ENCODE measurements at regions not wholly inside any gene's neighbourhood (a gene's known extent, or its start where the extent isn't known, plus 50 kb on each side); places are given as distances from the start of the nearest gene placed in this dataset.

DNA sequence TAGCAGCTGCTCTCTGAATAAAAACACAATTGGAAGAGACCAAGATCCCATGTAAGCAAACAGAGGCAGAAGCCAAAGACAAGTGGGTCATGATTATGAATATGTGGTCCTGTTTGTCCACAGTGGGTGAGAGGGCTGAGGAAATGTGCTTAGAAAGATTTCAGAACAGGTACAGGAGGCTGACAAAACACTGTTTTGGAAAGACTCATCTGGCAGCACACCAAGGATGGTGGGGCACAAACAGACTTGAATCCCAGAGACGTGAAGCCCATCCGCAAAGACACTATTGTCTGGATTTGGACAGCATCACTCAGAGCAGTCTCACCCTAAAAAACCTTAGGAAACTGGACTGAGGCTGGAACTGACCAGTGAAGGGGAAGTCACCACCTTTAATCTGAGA is 85.0 kb downstream of the ADRB2 start:
- no peak overlapping the region for H3K4me3 ChIP-seq (ENCODE audit: control extremely low read depth in 1 of 5, extremely low read depth in 1 of 5, insufficient read depth in 1 of 5, low read depth in 2 of 5, low read length in 4 of 5)
- Mint-ChIP-seq H3K27ac (no peak overlapping the region), H3K9me3 (ENCODE audit: insufficient read depth) (no peaks in the 10 kb centered on the region), H3K4me1 (peaks cover 5% of the 10 kb centered on the region), H3K27me3 (peaks cover 14% of the 10 kb centered on the region), H3K4me3 (no peak overlapping the region)
- no peaks in the 10 kb centered on the region for H3K27me3 ChIP-seq (replicated peaks in 1 of 4; ENCODE audit: control extremely low read depth in 1 of 4, control insufficient read depth in 3 of 4, insufficient read depth in 4 of 4, low read length in 3 of 4)
- no peak for DNase-seq
- POLR2A ChIA-PET, result no interaction called here
- no peaks in the 10 kb centered on the region for H3K36me3 ChIP-seq (replicated peaks in 1 of 2; ENCODE audit: control extremely low read depth in 1 of 2, control insufficient read depth in 1 of 2, extremely low read depth in 1 of 2, insufficient read depth in 2 of 2, low read length in 1 of 2)
- no peak overlapping the region for H3K27ac ChIP-seq (ENCODE audit: low read length in 2 of 2)
- intact Hi-C loops (cut with micrococcal nuclease), result no loop called here
- 100% methylated on average over 2 of the region's 2 CpGs for WGBS (ENCODE audit: insufficient coverage)
- TF ChIP-seq EZH2 (IDR thresholded peaks at IDR 0.05; ENCODE audit: borderline replicate concordance, insufficient read depth, low read depth, low read length, poor library complexity, severe bottlenecking), result no peak
- TF ChIP-seq, protein P1, sequence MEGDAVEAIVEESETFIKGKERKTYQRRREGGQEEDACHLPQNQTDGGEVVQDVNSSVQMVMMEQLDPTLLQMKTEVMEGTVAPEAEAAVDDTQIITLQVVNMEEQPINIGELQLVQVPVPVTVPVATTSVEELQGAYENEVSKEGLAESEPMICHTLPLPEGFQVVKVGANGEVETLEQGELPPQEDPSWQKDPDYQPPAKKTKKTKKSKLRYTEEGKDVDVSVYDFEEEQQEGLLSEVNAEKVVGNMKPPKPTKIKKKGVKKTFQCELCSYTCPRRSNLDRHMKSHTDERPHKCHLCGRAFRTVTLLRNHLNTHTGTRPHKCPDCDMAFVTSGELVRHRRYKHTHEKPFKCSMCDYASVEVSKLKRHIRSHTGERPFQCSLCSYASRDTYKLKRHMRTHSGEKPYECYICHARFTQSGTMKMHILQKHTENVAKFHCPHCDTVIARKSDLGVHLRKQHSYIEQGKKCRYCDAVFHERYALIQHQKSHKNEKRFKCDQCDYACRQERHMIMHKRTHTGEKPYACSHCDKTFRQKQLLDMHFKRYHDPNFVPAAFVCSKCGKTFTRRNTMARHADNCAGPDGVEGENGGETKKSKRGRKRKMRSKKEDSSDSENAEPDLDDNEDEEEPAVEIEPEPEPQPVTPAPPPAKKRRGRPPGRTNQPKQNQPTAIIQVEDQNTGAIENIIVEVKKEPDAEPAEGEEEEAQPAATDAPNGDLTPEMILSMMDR (IDR thresholded peaks at IDR 0.05), result no peak
- ATAC-seq (ENCODE audit: low read depth), result no peak
- no peaks in the 10 kb centered on the region for H3K4me1 ChIP-seq (ENCODE audit: control insufficient read depth in 2 of 2, insufficient read depth in 2 of 2, low read length in 2 of 2)
- no peaks in the 10 kb centered on the region for H3K9me3 ChIP-seq (ENCODE audit: control extremely low read depth in 1 of 3, control insufficient read depth in 2 of 3, insufficient read depth in 1 of 3, low read length in 2 of 3)
- H2AFZ ChIP-seq (ENCODE audit: insufficient read depth, low read depth, low read length, poor library complexity, severe bottlenecking), result no peak overlapping the region
- H3K4me2 ChIP-seq (replicated peaks; ENCODE audit: low read depth, low read length, poor library complexity, severe bottlenecking), result no peak overlapping the region
- CTCF ChIA-PET, result interaction anchor here (1.1 to 1.8 kb wide), 2 partner anchors 82 to 172 kb away, joined by 3 to 4 read pairs; no protein-coding TSS in a partner anchor
- no peak overlapping the region for H3K9ac ChIP-seq (ENCODE audit: low read length)
- H3K79me2 ChIP-seq (ENCODE audit: control insufficient read depth, insufficient read depth, low read length), result no peaks in the 10 kb centered on the region
- H4K20me1 ChIP-seq (ENCODE audit: control insufficient read depth, insufficient read depth, low read length, poor library complexity, severe bottlenecking), result no peaks in the 10 kb centered on the region

DNA sequence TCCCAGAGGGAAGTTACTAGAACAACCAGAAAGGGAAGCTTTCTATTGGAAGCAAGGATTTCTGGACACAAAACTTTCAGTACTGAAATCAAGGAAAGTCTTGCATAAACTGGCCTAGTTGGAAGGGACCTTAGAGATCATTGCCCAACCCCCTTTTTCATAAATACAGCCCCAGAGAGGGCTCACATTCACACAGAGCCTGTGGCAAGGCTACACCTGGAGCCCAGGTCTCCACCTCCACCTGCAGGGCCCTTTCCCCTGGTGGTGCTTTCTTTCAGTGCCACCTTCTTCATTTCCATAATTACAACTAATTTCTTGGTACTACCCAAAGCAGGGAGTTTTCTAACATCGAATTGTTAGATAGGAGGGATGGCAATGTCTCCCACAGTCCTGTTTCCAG is 85.7 kb downstream of the ADRB2 start:
- DNase-seq (no peak), ATAC-seq (ENCODE audit: low read depth) (no peak)
- ChIA-PET CTCF (interaction anchor here (0.6 to 1.8 kb wide), 3 partner anchors 18 to 172 kb away, joined by 3 to 4 read pairs (median 3); no protein-coding TSS in a partner anchor), POLR2A (no interaction called here)
- no peak overlapping the region for H3K9ac ChIP-seq (ENCODE audit: low read length)
- H3K9me3 ChIP-seq (ENCODE audit: control extremely low read depth in 1 of 3, control insufficient read depth in 2 of 3, insufficient read depth in 1 of 3, low read length in 2 of 3), result no peaks in the 10 kb centered on the region
- no CpG with 5 or more reads among the region's 1 CpG for WGBS (ENCODE audit: insufficient coverage)
- no peak overlapping the region for H3K27ac Mint-ChIP-seq
- H3K27me3 ChIP-seq (replicated peaks in 1 of 4; ENCODE audit: control extremely low read depth in 1 of 4, control insufficient read depth in 3 of 4, insufficient read depth in 4 of 4, low read length in 3 of 4), result no peaks in the 10 kb centered on the region
- no peaks in the 10 kb centered on the region for H4K20me1 ChIP-seq (ENCODE audit: control insufficient read depth, insufficient read depth, low read length, poor library complexity, severe bottlenecking)
- no peaks in the 10 kb centered on the region for H3K4me1 ChIP-seq (ENCODE audit: control insufficient read depth in 2 of 2, insufficient read depth in 2 of 2, low read length in 2 of 2)
- H2AFZ ChIP-seq (ENCODE audit: insufficient read depth, low read depth, low read length, poor library complexity, severe bottlenecking), result no peak overlapping the region
- peaks cover 5% of the 10 kb centered on the region for H3K4me1 Mint-ChIP-seq
- H3K36me3 ChIP-seq (replicated peaks in 1 of 2; ENCODE audit: control extremely low read depth in 1 of 2, control insufficient read depth in 1 of 2, extremely low read depth in 1 of 2, insufficient read depth in 2 of 2, low read length in 1 of 2), result no peaks in the 10 kb centered on the region
- H3K27ac ChIP-seq (ENCODE audit: low read length in 2 of 2), result no peak overlapping the region
- intact Hi-C loops (cut with micrococcal nuclease), result no loop called here
- H3K79me2 ChIP-seq (ENCODE audit: control insufficient read depth, insufficient read depth, low read length), result no peaks in the 10 kb centered on the region
- TF ChIP-seq EZH2 (IDR thresholded peaks at IDR 0.05; ENCODE audit: borderline replicate concordance, insufficient read depth, low read depth, low read length, poor library complexity, severe bottlenecking), result no peak
- TF ChIP-seq, protein P1 (IDR thresholded peaks at IDR 0.05), result no peak
- H3K9me3 Mint-ChIP-seq (ENCODE audit: insufficient read depth), result no peaks in the 10 kb centered on the region
- no peak overlapping the region for H3K4me3 ChIP-seq (ENCODE audit: control extremely low read depth in 1 of 5, extremely low read depth in 1 of 5, insufficient read depth in 1 of 5, low read depth in 2 of 5, low read length in 4 of 5)
- H3K27me3 Mint-ChIP-seq, result peaks cover 7% of the 10 kb centered on the region
- no peak overlapping the region for H3K4me2 ChIP-seq (replicated peaks; ENCODE audit: low read depth, low read length, poor library complexity, severe bottlenecking)
- H3K4me3 Mint-ChIP-seq, result no peak overlapping the region

Measured in B cell (primary cell).